ENCODE measurements at regions not wholly inside any gene's neighbourhood (a gene's known extent, or its start where the extent isn't known, plus 50 kb on each side); places are given as distances from the start of the nearest gene placed in this dataset.

- TF ChIP-seq CTCF (conservative IDR thresholded peaks at IDR 0.05; ENCODE audit: low read depth, low read length) = no peak
- no peak for TF ChIP-seq EZH2 (IDR thresholded peaks at IDR 0.05; ENCODE audit: low read length, unreplicated experiment)
- no peak for TF ChIP-seq EZH2phosphoT487 (IDR thresholded peaks at IDR 0.05; ENCODE audit: borderline replicate concordance, low read length)
Observed at GRCh38 chr2:150126143-150126740, 361.2 kb downstream of the RND3 start.

Measured in PC-3 (cell line).